ENCODE measurements at regions not wholly inside any gene's neighbourhood (a gene's known extent, or its start where the extent isn't known, plus 50 kb on each side); places are given as distances from the start of the nearest gene placed in this dataset.
"Not testable (repeated sequence)": the region's sequence is repeated elsewhere in the genome, so short reads cannot be mapped to it uniquely, and the experiment has no call there.

DNA sequence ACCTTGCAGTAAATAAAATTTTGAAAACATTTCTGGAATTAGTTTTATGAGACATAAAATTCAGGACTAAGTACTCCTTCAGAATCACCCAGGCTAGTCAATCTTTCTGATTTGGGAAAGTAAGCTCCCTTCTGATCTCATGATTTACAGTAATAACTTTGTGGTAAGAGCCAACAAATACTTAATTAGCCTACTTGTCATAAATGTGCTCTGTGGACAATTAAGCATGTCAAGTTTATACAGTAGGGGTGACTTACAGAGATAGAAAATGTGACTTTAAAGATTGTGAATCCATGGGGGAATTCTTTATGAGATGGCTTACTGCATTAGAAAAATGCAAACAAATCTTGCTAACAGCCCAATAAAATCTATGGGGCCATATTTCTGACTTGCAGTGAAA, 616.9 kb upstream of the GHITM start:
- no peak for DNase-seq

GRCh38 chr10:83522881-83523386, 616.4 kb upstream of the GHITM start:
- DNase-seq, result no peak

DNA sequence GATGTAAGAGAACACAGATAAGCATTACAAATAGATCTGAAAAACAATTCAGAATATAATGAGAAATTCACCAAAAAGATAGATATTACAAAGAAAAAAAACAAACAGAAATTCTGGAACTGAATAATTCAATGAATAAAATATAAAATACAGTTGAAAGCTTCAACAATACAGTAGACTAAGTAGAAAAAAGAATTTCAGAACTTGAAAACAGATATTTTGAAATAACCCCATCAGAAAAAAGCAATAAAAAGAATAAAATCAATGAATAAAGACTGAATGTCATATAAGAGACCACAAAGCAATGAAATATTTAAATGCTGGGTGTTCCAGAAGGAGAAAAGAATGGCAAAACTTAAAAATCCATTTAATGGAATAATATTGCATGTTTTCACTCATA, 611.4 kb upstream of the GHITM start:
- DNase-seq, result no peak

DNA sequence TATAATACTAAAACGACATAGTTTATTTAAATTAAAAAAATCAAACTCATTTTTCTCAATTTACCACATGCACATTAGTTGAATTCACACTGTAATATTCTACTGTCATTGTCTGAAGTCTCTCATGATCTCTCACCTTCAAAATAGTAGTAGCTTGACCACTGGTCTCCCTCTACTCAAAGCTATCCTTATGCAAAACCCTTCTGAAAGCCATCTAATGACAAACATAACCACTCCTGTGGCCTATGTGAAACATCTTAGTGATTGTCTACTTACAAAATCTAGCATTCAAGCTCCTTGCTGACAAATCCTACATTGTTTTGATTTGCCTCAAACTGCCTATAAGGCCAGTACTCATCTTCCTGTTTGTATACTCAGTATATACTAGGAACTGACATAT, 606.0 kb upstream of the GHITM start:
- DNase-seq, result no peak

- DNase-seq, result no peak
Observed at GRCh38 chr10:83536426-83536825, 602.9 kb upstream of the GHITM start.

- no peak for DNase-seq
Observed at GRCh38 chr10:83538047-83538446, 601.3 kb upstream of the GHITM start.

GRCh38 chr10:83539528-83540308, 599.6 kb upstream of the GHITM start:
- no peak for DNase-seq

DNA sequence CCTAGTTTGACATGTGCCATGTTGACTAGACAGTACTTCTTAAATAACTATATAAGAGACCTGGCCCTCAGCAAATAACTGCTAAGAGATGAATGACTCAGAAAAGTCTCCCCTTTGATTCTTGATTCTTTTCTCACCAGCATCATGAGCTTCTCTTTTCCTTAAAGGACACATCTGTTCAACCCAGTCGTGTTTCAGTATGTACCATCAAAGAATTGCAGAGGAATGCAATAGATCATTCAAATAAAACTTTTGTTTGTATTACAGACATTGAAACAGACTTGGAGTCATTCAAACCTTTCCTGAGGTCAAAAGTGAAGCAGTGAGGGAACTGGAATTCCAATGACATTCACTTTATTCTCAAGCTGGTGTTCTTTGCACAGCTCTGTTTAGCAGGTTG, 598.3 kb upstream of the GHITM start:
- DNase-seq, result no peak

DNA sequence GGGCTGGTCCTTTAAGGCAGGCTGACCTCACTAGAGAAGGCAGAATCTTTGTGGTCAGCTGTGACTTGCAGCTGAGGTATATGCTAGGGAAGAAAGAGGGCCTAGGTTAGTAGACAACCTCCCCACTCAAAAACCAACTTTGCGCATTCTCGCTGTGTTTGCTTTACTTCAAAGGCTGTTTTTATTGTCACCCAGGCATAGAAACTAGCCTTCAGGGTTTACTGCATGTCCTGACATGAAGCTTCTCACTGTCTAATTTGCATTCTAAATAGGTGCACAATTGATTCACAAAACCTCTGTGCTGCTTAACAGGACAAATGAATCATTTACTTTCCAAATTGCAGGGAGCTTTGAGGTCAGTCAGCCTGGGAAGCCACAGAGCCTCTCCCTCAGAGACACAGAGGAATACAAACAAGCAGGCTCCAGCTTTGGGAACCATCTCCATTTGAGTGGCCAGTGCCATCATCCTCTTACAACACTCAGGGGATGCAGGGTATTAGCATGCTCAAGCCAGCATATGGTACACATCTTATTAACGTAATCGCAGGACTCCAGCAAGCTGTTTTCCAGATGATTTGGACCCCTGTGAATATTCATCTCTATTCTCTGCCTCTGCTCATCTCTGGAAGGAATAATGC, 596.4 kb upstream of the GHITM start:
- DNase-seq, result no peak

DNA sequence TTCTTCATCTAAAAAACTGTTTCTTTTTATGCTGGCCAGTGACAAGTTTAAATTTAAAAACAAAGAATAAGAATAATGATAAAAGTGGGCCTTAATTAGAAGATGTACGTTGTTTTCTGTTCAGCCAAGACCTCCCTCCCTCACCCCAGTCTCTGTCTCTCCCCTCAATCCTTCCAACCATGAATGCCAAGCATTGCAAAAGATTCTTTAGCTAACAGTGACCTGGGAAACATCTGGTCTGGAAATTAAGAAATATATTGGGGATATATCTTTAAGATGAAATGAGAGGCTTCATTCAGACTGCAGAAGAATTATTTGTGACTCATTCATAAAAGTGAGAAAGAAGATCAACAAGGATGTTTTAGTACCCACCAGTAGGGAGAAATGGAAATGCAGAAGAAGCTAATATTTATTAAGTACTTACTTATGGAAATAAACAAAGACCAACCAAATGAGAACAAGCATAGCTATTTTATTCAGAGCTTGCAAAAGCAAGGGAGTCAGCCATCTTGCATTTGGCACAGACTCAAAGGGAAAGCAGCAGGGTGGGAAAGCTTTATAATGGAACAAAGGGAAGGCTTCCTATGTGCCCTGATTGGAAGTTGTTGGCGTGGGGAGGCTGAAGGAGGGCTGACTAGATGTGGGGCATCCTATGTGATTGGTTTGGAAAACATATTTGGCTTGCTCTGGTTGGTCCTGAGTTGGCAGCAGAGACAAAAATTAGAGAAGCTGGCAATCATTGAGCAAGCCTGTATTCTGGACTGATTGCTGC, 595.4 kb upstream of the GHITM start:
- no peak for DNase-seq

GRCh38 chr10:83545901-83546391, 593.4 kb upstream of the GHITM start:
- DNase-seq, result no peak

GRCh38 chr10:83551190-83551589, 588.1 kb upstream of the GHITM start:
- DNase-seq, result not testable (repeated sequence)

DNA sequence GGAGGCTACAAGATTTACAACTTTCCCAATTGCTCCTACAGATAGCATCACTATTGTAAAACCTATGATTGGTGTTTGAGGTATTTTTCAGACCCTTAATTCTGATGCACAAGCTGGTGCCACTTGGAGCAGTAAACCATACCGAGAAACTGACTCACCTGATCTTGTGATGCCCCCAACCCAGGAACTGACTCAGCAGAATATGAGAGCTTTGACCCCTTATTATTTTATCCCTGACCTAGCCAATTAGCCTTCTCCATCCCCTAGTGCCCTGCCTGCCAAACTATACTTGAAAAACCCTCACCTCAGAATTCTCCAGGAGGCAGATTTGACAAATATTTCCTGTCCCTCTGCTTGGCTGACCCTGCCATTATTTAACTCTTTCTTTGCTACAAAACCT, 585.9 kb upstream of the GHITM start:
- DNase-seq, result no peak

DNA sequence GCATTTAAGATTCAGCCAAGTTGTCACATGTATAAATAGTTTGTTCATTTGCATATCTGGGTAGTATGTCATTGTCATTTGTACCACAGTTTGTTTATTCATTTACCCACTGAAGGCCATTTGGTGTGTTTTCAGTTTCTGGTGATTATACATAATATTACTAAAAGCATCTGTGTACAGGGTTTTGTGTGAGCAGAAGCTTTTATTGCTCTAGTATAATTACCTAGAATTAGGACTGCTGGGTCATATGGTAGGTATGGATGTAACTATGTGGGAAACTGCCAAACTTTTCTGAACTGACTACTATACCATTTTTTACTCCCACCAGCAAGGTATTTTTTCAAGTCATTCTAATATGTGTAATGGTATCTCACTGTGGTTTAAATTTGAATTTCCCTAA, 584.0 kb upstream of the GHITM start:
- no peak for DNase-seq

DNA sequence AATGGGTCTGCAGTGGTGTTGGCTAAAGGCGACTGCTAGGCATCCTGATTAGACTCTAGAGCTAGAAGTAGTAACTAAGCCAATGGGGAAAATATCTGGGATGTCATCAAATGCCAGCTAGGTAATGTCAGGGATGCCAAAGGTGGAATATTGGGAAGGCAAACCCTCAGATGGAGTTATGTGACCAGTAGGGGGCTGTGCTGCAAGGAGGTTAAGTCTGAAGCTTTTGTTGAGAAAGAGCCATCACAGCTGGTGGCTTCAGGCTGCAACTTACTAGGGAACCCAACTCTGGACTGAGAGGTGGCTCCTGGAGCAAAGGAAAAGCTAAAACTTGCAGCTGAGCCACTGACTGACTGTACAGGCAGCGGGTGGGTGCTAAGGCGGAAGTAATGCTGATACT, 576.9 kb upstream of the GHITM start:
- peak; percentile 2 for DNase-seq

DNA sequence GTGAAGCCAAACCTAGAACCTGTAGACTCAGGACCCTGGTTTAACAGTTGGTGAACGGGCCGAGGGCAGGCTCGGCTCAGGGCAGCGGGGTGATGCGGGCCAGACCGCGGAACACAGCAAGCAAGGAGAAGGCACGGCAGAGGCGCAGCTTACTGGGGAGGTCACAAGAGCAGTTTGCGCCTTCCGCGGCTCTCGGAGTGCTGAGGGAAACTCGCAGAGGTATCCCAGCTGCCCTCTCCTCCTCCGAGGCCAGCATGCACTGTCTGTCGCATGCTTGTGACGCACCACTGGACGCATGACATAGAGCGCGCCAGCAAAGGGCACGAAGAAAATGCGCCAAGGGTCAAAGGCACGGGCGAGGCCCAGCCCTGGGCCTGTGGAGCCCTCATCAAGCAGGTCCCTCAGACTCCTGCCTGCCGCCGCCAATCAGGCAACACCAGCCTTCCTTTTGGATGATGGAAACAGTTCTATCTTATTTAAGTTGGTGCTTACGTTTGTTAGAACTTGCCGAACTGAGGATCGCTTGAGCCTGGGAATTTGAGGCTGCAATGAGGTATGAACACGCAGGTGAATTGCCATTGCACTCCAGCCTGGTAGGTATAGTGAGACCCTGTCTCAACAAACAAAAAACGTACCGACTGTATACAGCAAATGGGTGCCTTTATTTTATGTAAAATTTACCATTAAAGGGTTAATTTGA, 574.3 kb upstream of the GHITM start:
- no peak for DNase-seq

DNA sequence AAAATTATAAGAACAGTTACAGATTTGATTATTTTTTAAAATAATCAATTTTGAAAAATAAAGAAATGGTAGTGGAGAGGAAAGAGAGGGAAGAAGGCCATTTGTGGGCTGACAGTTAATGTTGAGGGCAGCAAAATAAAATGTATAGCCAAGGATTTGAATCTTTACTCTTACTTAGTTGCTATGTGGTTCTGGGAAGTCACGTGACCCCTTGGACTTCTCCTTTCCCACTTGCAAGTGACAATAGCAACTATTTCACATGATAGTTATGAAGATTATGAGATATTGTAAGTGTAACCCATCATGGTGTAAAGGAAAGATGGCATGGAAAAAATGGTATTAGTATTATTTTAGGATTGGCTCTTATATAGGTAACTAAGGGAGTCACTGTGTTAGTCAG, 567.3 kb upstream of the GHITM start:
- no peak for DNase-seq

GRCh38 chr10:83574770-83575169, 564.5 kb upstream of the GHITM start:
- no peak for DNase-seq

DNA sequence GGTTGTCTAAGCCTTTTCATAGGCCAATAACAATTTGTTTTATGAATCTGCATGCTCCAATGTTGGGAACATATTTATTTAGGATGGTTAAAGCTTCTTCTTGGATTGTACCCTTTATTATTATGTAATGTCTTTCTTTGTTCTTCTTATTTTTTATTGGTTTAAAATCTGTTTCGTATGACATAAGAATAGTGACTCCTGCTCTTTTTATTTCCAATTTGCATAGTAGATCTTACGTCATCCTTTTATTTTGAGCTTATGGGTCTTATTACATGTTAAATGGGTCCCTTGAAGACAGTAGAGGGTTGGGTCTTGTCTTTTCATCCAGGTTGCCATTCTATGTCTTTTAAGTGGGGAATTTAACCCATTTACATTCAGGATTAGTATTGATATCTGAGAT, 561.9 kb upstream of the GHITM start:
- DNase-seq, result no peak

GRCh38 chr10:83580373-83581012, 558.8 kb upstream of the GHITM start:
- DNase-seq, result no peak

DNA sequence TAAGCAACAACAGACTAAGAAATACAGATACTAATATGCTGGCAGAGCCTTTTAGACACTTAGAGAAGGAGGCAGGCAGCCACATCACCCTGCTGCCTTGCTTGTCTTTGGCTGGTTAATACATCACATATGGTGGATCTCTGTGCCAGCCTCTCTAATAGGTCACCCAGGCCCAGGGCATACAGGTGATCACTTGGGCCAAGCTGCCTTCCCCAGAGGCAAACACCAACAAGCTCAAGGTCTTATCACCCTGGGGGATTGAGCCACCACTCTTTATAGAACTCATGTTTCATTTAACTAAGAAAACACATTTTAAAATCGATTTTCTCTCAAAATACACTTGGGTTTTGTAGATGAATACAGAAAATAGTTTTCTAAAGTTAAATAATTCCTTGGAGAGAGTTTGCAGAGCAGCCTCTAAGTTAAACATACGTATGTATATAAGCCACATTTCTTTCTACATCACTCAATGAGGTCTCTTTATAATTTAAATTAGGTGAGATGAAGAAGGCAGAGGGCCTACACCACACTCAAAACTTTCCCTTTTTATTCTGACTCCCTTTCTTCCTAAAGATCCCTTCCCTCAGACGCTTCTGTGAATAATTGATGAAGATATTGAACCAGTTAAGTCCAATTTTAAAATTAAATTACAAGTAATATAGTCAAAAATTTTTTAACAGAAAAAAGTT, 556.8 kb upstream of the GHITM start:
- DNase-seq, result no peak

DNA sequence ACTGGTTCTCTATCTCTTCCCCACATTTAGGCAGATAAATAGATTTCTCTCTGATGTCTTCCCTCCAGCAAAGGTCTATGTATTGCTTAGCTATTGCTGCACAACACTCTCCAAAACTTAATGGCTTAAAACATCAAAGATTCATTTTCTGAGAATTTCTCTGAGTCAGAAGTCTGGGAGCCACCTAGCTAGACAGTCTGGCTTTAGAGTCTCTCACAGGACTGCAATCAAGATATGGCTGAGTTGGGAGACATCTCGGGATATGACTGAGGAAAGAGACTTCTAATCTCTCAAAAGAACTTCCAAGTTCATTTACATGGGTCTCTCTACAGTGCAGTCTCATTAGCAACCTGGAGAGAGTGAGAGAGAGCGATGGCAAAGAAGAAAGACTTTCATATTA, 553.6 kb upstream of the GHITM start:
- no peak for DNase-seq
